ENCODE measurements at regions not wholly inside any gene's neighbourhood (a gene's known extent, or its start where the extent isn't known, plus 50 kb on each side); places are given as distances from the start of the nearest gene placed in this dataset.

DNA sequence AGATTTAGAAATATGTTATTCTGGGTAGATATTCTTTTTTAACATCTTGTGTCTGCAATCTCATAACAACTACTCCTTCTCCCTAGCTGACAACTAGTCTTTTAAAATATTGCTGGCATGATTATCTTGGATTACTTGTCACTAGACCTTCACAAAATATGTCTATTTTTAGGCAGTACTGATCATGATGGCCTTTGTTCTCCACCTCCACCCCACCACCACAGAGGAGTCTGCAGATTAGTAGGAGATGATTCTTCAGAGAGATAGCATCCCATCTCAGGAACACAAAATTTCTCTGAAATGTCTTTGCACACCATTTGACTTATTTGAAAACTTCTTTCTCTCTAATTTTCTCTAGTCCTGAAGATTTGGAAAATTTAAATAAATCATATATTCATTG, 338.1 kb upstream of the SPHKAP start:
- TF ChIP-seq, protein P1, sequence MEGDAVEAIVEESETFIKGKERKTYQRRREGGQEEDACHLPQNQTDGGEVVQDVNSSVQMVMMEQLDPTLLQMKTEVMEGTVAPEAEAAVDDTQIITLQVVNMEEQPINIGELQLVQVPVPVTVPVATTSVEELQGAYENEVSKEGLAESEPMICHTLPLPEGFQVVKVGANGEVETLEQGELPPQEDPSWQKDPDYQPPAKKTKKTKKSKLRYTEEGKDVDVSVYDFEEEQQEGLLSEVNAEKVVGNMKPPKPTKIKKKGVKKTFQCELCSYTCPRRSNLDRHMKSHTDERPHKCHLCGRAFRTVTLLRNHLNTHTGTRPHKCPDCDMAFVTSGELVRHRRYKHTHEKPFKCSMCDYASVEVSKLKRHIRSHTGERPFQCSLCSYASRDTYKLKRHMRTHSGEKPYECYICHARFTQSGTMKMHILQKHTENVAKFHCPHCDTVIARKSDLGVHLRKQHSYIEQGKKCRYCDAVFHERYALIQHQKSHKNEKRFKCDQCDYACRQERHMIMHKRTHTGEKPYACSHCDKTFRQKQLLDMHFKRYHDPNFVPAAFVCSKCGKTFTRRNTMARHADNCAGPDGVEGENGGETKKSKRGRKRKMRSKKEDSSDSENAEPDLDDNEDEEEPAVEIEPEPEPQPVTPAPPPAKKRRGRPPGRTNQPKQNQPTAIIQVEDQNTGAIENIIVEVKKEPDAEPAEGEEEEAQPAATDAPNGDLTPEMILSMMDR (IDR thresholded peaks at IDR 0.05), result no peak
- TF ChIP-seq POLR2AphosphoS5 (IDR thresholded peaks at IDR 0.05), result no peak
- no peak for TF ChIP-seq POLR2A (IDR thresholded peaks at IDR 0.05)
- TF ChIP-seq EP300 (IDR thresholded peaks at IDR 0.05), result no peak

All from sigmoid colon (tissue), 4 donors.